ENCODE measurements at regions not wholly inside any gene's neighbourhood (a gene's known extent, or its start where the extent isn't known, plus 50 kb on each side); places are given as distances from the start of the nearest gene placed in this dataset.

DNA sequence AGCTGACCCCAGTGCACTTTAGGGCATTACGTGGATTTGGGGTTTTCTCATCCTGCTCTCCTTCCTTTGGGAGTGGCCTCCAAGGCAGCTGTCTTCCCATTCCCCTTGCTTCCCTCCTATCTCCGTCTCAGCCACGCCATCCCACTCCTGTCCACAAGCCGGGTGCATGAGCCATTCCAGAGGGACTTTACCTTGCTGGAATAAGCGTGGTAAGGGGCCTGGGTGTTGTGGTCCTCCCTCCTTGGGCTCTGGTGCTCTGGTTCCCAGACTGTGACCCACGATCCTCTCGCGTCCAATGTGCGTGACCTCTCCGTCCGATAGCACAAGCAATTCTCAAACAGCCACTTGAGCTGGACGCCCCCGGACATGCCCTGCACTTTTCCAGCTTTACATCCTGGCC lies 60.6 kb upstream of the NKX2-2 start:
- H3K4me1 ChIP-seq (ENCODE audit: insufficient read depth, low read length, severe bottlenecking) = peaks cover 19% of the 10 kb centered on the region
- H4K20me1 ChIP-seq (ENCODE audit: insufficient read depth, low read length) = no peaks in the 10 kb centered on the region
- no peaks in the 10 kb centered on the region for H3F3A ChIP-seq (ENCODE audit: insufficient read depth, low read length)
- no peak overlapping the region for H3K9ac ChIP-seq (ENCODE audit: low read length)
- TF ChIP-seq CTCF (IDR thresholded peaks at IDR 0.05; ENCODE audit: low read length) = no peak
- TF ChIP-seq EZH2 (IDR thresholded peaks at IDR 0.05; ENCODE audit: borderline replicate concordance, low read length) = no peak
- no peaks in the 10 kb centered on the region for H3K79me2 ChIP-seq (ENCODE audit: insufficient read depth, low read length)
- H3K27ac ChIP-seq (ENCODE audit: low read depth, low read length, poor library complexity, severe bottlenecking) = no peak overlapping the region
- no peak overlapping the region for H2AFZ ChIP-seq (ENCODE audit: low read length)
- no peak overlapping the region for H3K4me3 ChIP-seq (ENCODE audit: low read depth, low read length, poor library complexity, severe bottlenecking)
- H3K9me2 ChIP-seq (ENCODE audit: low read depth, low read length) = no peaks in the 10 kb centered on the region
- H3K4me2 ChIP-seq (ENCODE audit: low read length) = no peak overlapping the region
- H3K27me3 ChIP-seq (ENCODE audit: insufficient read depth, low read length) = no peaks in the 10 kb centered on the region
- H3K36me3 ChIP-seq (ENCODE audit: insufficient read depth, low read length) = no peaks in the 10 kb centered on the region
- H3K9me3 ChIP-seq (ENCODE audit: low read length) = no peaks in the 10 kb centered on the region

DNA sequence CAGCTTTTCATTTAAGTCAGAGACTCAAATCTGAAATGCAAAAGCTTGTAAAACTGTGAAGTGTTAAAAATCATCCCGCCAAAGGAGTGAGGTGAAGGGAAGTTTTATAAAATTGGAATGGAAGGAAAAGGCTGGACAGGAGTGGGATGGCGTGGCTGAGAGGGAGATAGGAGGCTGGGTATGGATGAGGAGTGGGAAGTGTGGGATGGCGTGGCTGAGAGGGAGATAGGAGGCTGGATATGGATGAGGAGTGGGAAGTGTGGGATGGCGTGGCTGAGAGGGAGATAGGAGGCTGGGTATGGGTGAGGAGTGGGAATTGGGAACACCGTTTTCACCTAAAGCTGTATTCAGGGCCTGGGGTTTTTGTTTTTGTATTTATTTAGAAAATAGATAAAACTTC lies 59.4 kb upstream of the NKX2-2 start:
- Histone ChIP-seq H3K36me3 (ENCODE audit: insufficient read depth, low read length) (no peaks in the 10 kb centered on the region), H3K79me2 (ENCODE audit: insufficient read depth, low read length) (no peaks in the 10 kb centered on the region), H3K9ac (ENCODE audit: low read length) (no peak overlapping the region), H3K4me1 (ENCODE audit: insufficient read depth, low read length, severe bottlenecking) (peaks cover 19% of the 10 kb centered on the region), H3K9me2 (ENCODE audit: low read depth, low read length) (no peaks in the 10 kb centered on the region), H4K20me1 (ENCODE audit: insufficient read depth, low read length) (no peaks in the 10 kb centered on the region), H3K4me2 (ENCODE audit: low read length) (no peak overlapping the region), H2AFZ (ENCODE audit: low read length) (no peak overlapping the region), H3K9me3 (ENCODE audit: low read length) (no peaks in the 10 kb centered on the region), H3K27me3 (ENCODE audit: insufficient read depth, low read length) (no peaks in the 10 kb centered on the region), H3K4me3 (ENCODE audit: low read depth, low read length, poor library complexity, severe bottlenecking) (no peak overlapping the region), H3F3A (ENCODE audit: insufficient read depth, low read length) (no peaks in the 10 kb centered on the region), H3K27ac (ENCODE audit: low read depth, low read length, poor library complexity, severe bottlenecking) (no peak overlapping the region)
- TF ChIP-seq EZH2 (IDR thresholded peaks at IDR 0.05; ENCODE audit: borderline replicate concordance, low read length) (no peak), CTCF (IDR thresholded peaks at IDR 0.05; ENCODE audit: low read length) (no peak)

- no peak overlapping the region for H2AFZ ChIP-seq (ENCODE audit: low read length)
- no peaks in the 10 kb centered on the region for H3F3A ChIP-seq (ENCODE audit: insufficient read depth, low read length)
- no peak for TF ChIP-seq EZH2 (IDR thresholded peaks at IDR 0.05; ENCODE audit: borderline replicate concordance, low read length)
- TF ChIP-seq CTCF (IDR thresholded peaks at IDR 0.05; ENCODE audit: low read length) = peak; percentile 92
- no peak overlapping the region for H3K4me3 ChIP-seq (ENCODE audit: low read depth, low read length, poor library complexity, severe bottlenecking)
- no peaks in the 10 kb centered on the region for H3K9me3 ChIP-seq (ENCODE audit: low read length)
- no peaks in the 10 kb centered on the region for H3K27me3 ChIP-seq (ENCODE audit: insufficient read depth, low read length)
- H3K9me2 ChIP-seq (ENCODE audit: low read depth, low read length) = no peaks in the 10 kb centered on the region
- H4K20me1 ChIP-seq (ENCODE audit: insufficient read depth, low read length) = no peaks in the 10 kb centered on the region
- peaks cover 19% of the 10 kb centered on the region for H3K4me1 ChIP-seq (ENCODE audit: insufficient read depth, low read length, severe bottlenecking)
- no peak overlapping the region for H3K27ac ChIP-seq (ENCODE audit: low read depth, low read length, poor library complexity, severe bottlenecking)
- H3K79me2 ChIP-seq (ENCODE audit: insufficient read depth, low read length) = no peaks in the 10 kb centered on the region
- no peaks in the 10 kb centered on the region for H3K36me3 ChIP-seq (ENCODE audit: insufficient read depth, low read length)
- no peak overlapping the region for H3K4me2 ChIP-seq (ENCODE audit: low read length)
- H3K9ac ChIP-seq (ENCODE audit: low read length) = no peak overlapping the region
Observed at GRCh38 chr20:21571841-21572690, 58.2 kb upstream of the NKX2-2 start.
